COLO829 (cell line): ENCODE measurements at regions not wholly inside any gene's neighbourhood (a gene's known extent, or its start where the extent isn't known, plus 50 kb on each side); places are given as distances from the start of the nearest gene placed in this dataset.

Source experiments
- DNase-seq: peaks from one replicate; pipeline ENCODE4 v3.0.0; 2012; ENCODE audit warnings: low spot score

GRCh38 chrX:66328950-66329596 is 165.0 kb downstream of the HEPH start:
- DNase-seq: no peak

- DNase-seq: no peak
Observed at GRCh38 chrX:66360894-66361293, 196.8 kb downstream of the HEPH start.

GRCh38 chrX:66384722-66385121 is 220.7 kb downstream of the HEPH start:
- no peak for DNase-seq

GRCh38 chrX:66399273-66399672 is 235.2 kb downstream of the HEPH start:
- DNase-seq: no peak

GRCh38 chrX:66402165-66402564 is 236.7 kb downstream of the EDA2R start:
- DNase-seq: no peak

- DNase-seq: peak; percentile 1
Observed at GRCh38 chrX:66408507-66408906, 230.4 kb downstream of the EDA2R start.

GRCh38 chrX:66410806-66411205 is 228.1 kb downstream of the EDA2R start:
- no peak for DNase-seq
